WI38 (cell line): ENCODE measurements at regions not wholly inside any gene's neighbourhood (a gene's known extent, or its start where the extent isn't known, plus 50 kb on each side); places are given as distances from the start of the nearest gene placed in this dataset.

Source experiments
- H3K4me3 ChIP-seq: 2 replicates; pipeline ENCODE4 v1.5.1; 2011; ENCODE audit warnings: low read depth, mild to moderate bottlenecking, control low read depth, low read length
- CTCF ChIP-seq: IDR thresholded peaks from 2 replicates; pipeline ENCODE4 v1.5.1; 2012; ENCODE audit warnings: low read depth, mild to moderate bottlenecking, control low read depth, low read length

GRCh38 chr3:44072601-44073540 is 168.8 kb upstream of the TOPAZ1 start:
- TF ChIP-seq CTCF, result no peak
- no peak overlapping the region for H3K4me3 ChIP-seq

- TF ChIP-seq CTCF, result no peak
- no peak overlapping the region for H3K4me3 ChIP-seq
Measured at GRCh38 chr3:44074181-44074580, 167.5 kb upstream of the TOPAZ1 start.

- no peak overlapping the region for H3K4me3 ChIP-seq
- no peak for TF ChIP-seq CTCF
Measured at GRCh38 chr3:44076221-44076829, 165.4 kb upstream of the TOPAZ1 start.

GRCh38 chr3:44077267-44077666 is 164.4 kb upstream of the TOPAZ1 start:
- no peak overlapping the region for H3K4me3 ChIP-seq
- no peak for TF ChIP-seq CTCF

- no peak overlapping the region for H3K4me3 ChIP-seq
- no peak for TF ChIP-seq CTCF
Measured at GRCh38 chr3:44078863-44079262, 162.8 kb upstream of the TOPAZ1 start.

GRCh38 chr3:44079916-44080315 is 161.8 kb upstream of the TOPAZ1 start:
- H3K4me3 ChIP-seq, result no peak overlapping the region
- TF ChIP-seq CTCF, result no peak

- TF ChIP-seq CTCF, result no peak
- H3K4me3 ChIP-seq, result no peak overlapping the region
Measured at GRCh38 chr3:44080474-44081072, 161.1 kb upstream of the TOPAZ1 start.
